ENCODE measurements at regions not wholly inside any gene's neighbourhood (a gene's known extent, or its start where the extent isn't known, plus 50 kb on each side); places are given as distances from the start of the nearest gene placed in this dataset.

DNA sequence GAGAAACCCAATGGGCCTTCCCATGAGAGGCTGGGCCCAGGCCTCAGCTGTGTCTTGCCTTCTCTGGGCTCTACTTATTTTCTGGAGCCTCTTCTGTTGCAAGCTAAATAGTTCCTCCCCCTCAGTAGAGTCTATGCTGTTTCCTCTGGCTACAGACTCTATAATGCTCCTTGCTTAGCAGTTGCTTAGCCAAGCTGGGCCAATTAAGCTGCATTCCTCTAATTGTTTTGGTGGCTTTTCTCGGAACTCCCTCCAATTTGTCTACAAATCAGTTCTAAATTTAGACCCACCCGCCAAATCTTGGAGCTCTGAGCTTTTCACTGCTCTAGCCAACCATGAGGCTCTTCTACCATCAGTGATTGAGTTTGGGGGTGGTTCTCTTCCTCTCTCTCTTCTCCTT, 302.7 kb upstream of the ASIC2 start:
- H3K9me3 Mint-ChIP-seq, result peaks cover 0 to 4% (median 0%) of the 10 kb centered on the region in 7 donors

DNA sequence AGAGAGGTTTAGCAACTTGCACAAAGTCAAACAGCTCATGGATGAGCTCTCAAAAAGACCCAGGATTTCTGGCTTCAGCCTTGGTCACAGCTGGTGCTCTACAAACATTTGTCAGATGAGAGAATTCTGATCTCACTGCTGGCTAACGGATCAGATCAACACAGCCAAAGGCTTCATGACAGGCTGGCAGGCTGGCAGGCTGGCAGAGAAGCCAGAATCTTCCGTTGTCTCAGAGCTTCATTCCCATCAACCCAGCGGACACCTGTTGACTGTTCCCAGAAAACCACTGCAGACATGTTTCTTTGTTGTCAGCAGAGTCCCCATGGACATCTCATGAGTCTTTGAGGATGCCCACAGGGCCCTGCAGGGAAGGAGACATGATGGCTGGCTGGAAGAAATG, 303.8 kb upstream of the ASIC2 start:
- Histone ChIP-seq H2AFZ (ENCODE audit: insufficient read depth, low read depth, low read length, poor library complexity, severe bottlenecking) (no peak overlapping the region), H3K4me2 (replicated peaks; ENCODE audit: extremely low read depth, low read length, poor library complexity, severe bottlenecking) (no peak overlapping the region), H3K27me3 (ENCODE audit: control insufficient read depth in 2 of 2, insufficient read depth in 2 of 2, low read length in 2 of 2) (no peaks in the 10 kb centered on the region), H3K4me1 (ENCODE audit: control insufficient read depth in 1 of 2, insufficient read depth in 2 of 2, low read length in 2 of 2) (no peaks in the 10 kb centered on the region), H3K36me3 (replicated peaks in 1 of 2; ENCODE audit: control insufficient read depth in 1 of 2, insufficient read depth in 2 of 2, low read length in 2 of 2) (no peaks in the 10 kb centered on the region), H4K20me1 (ENCODE audit: insufficient read depth, low read length) (no peaks in the 10 kb centered on the region), H3K9ac (ENCODE audit: insufficient read depth, low read length, poor library complexity, severe bottlenecking) (no peak overlapping the region), H3K4me3 (replicated peaks in 1 of 3; ENCODE audit: low read depth in 2 of 3, low read length in 3 of 3) (no peak overlapping the region), H3K9me3 (replicated peaks in 1 of 2; ENCODE audit: control insufficient read depth in 1 of 2, insufficient read depth in 1 of 2, low read length in 2 of 2) (no peaks in the 10 kb centered on the region), H3K79me2 (ENCODE audit: insufficient read depth, low read length) (no peaks in the 10 kb centered on the region), H3K27ac (ENCODE audit: low read depth in 1 of 2, low read length in 2 of 2) (no peak overlapping the region)
- Mint-ChIP-seq H3K36me3 (no peaks in the 10 kb centered on the region), H3K27ac (no peak overlapping the region), H3K4me1 (no peaks in the 10 kb centered on the region), H3K4me3 (no peak overlapping the region), H3K27me3 (ENCODE audit: low read depth in 3 of 3) (peaks cover 3 to 10% (median 7%) of the 10 kb centered on the region in 3 donors), H3K9me3 (peaks cover 0 to 4% (median 0%) of the 10 kb centered on the region in 7 donors)
- TF ChIP-seq, protein P1, sequence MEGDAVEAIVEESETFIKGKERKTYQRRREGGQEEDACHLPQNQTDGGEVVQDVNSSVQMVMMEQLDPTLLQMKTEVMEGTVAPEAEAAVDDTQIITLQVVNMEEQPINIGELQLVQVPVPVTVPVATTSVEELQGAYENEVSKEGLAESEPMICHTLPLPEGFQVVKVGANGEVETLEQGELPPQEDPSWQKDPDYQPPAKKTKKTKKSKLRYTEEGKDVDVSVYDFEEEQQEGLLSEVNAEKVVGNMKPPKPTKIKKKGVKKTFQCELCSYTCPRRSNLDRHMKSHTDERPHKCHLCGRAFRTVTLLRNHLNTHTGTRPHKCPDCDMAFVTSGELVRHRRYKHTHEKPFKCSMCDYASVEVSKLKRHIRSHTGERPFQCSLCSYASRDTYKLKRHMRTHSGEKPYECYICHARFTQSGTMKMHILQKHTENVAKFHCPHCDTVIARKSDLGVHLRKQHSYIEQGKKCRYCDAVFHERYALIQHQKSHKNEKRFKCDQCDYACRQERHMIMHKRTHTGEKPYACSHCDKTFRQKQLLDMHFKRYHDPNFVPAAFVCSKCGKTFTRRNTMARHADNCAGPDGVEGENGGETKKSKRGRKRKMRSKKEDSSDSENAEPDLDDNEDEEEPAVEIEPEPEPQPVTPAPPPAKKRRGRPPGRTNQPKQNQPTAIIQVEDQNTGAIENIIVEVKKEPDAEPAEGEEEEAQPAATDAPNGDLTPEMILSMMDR (IDR thresholded peaks at IDR 0.05), result no peak
- intact Hi-C loops (cut with micrococcal nuclease), result no loop called here
- 98% methylated on average over 3 of the region's 3 CpGs for WGBS (ENCODE audit: insufficient coverage)
- DNase-seq, result no peak

More for the DNA sequence above, 302.7 kb upstream of the ASIC2 start:
- peaks cover 3 to 10% (median 7%) of the 10 kb centered on the region in 3 donors for H3K27me3 Mint-ChIP-seq (ENCODE audit: low read depth in 3 of 3)
- Histone ChIP-seq H3K79me2 (ENCODE audit: insufficient read depth, low read length) (no peaks in the 10 kb centered on the region), H3K27ac (ENCODE audit: low read depth in 1 of 2, low read length in 2 of 2) (no peak overlapping the region), H3K9me3 (replicated peaks in 1 of 2; ENCODE audit: control insufficient read depth in 1 of 2, insufficient read depth in 1 of 2, low read length in 2 of 2) (no peaks in the 10 kb centered on the region), H3K4me3 (replicated peaks in 1 of 3; ENCODE audit: low read depth in 2 of 3, low read length in 3 of 3) (no peak overlapping the region), H3K4me2 (replicated peaks; ENCODE audit: extremely low read depth, low read length, poor library complexity, severe bottlenecking) (no peak overlapping the region), H3K27me3 (ENCODE audit: control insufficient read depth in 2 of 2, insufficient read depth in 2 of 2, low read length in 2 of 2) (no peaks in the 10 kb centered on the region), H4K20me1 (ENCODE audit: insufficient read depth, low read length) (no peaks in the 10 kb centered on the region), H3K9ac (ENCODE audit: insufficient read depth, low read length, poor library complexity, severe bottlenecking) (no peak overlapping the region), H3K36me3 (replicated peaks in 1 of 2; ENCODE audit: control insufficient read depth in 1 of 2, insufficient read depth in 2 of 2, low read length in 2 of 2) (no peaks in the 10 kb centered on the region), H3K4me1 (ENCODE audit: control insufficient read depth in 1 of 2, insufficient read depth in 2 of 2, low read length in 2 of 2) (no peaks in the 10 kb centered on the region), H2AFZ (ENCODE audit: insufficient read depth, low read depth, low read length, poor library complexity, severe bottlenecking) (no peak overlapping the region)
- no peak overlapping the region for H3K4me3 Mint-ChIP-seq
- 100% methylated on average over 1 of the region's 2 CpGs for WGBS (ENCODE audit: insufficient coverage)
- DNase-seq, result no peak
- TF ChIP-seq, protein P1 (IDR thresholded peaks at IDR 0.05), result no peak
- H3K4me1 Mint-ChIP-seq, result no peaks in the 10 kb centered on the region
- intact Hi-C loops (cut with micrococcal nuclease), result no loop called here
- no peak overlapping the region for H3K27ac Mint-ChIP-seq
- H3K36me3 Mint-ChIP-seq, result no peaks in the 10 kb centered on the region

All from CD14-positive monocyte (primary cell).